ENCODE measurements at regions not wholly inside any gene's neighbourhood (a gene's known extent, or its start where the extent isn't known, plus 50 kb on each side); places are given as distances from the start of the nearest gene placed in this dataset.
"Not testable (repeated sequence)": the region's sequence is repeated elsewhere in the genome, so short reads cannot be mapped to it uniquely, and the experiment has no call there.

DNA sequence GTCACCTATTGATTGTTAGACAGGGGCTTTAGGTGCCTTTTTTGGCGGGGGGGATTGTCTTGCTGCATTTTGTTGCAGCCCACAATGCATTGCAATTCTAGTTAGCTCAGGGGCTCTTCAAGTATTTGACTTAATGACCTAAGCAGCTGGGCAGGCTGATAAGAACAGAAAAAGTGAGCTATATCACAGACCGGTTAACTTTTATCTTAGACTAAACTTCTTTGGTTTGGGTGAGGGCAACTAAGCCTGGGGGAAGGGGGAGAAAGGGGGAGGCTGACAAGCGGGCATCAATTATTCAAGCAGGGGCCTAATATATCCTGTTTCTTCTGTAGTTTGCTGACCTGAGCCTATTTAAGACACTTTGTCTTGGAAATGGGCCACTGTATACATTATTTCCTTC lies 66.0 kb upstream of the GPR6 start:
- Histone ChIP-seq H3K9ac (no peak overlapping the region), H3K4me1 (ENCODE audit: insufficient read depth) (no peaks in the 10 kb centered on the region), H3K27ac (no peak overlapping the region), H3K9me2 (ENCODE audit: insufficient read depth) (no peaks in the 10 kb centered on the region), H3K36me3 (ENCODE audit: low read depth) (no peaks in the 10 kb centered on the region), H4K20me1 (ENCODE audit: insufficient read depth) (no peaks in the 10 kb centered on the region), H3K27me3 (replicated peaks; ENCODE audit: insufficient read depth) (0 out of 2 replicates have a peak, but pooled peaks cover 4% of the 10 kb centered on the region), H3F3A (ENCODE audit: insufficient read depth) (no peaks in the 10 kb centered on the region), H3K9me3 (ENCODE audit: low read depth) (no peaks in the 10 kb centered on the region), H2AFZ (no peak overlapping the region), H3K4me3 (no peak overlapping the region), H3K79me2 (ENCODE audit: insufficient read depth) (no peaks in the 10 kb centered on the region), H3K4me2 (ENCODE audit: unreplicated experiment) (no peak overlapping the region)
- WGBS, 2 experiments (ENCODE audit: low coverage in 1 of 2, low lambda C conversion rate in 2 of 2, missing lambda C conversion rate in 2 of 2): 44 to 64% methylated on average over 2 to 3 of the region's 3 CpGs
- no peak for TF ChIP-seq EZH2phosphoT487 (IDR thresholded peaks at IDR 0.05; ENCODE audit: insufficient read depth, low read depth)
- no peak for TF ChIP-seq EZH2 (IDR thresholded peaks at IDR 0.05; ENCODE audit: insufficient read depth, poor library complexity, severe bottlenecking)
- in situ Hi-C loops (cut with MboI): no loop called here
- no peak for DNase-seq

DNA sequence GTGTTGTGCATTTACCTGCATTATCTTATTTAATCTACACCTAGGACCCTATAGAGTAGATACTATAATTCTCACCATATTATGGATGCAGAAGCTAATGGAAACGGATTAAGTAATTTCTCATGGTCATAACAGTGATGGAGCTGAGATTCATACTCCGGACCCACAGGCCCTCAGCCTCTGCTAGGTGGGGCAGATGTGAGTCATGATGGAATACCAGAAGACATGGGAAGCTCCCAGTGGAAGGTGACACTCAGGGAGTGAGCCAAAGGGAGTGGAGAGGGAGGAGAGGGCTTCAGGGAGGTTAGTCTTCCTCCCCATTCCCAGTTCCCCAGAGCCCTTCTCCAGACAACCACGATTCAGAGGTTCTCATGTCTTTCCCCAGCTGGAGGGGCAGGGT lies 65.2 kb upstream of the GPR6 start:
- Histone ChIP-seq H3F3A (ENCODE audit: insufficient read depth) (no peaks in the 10 kb centered on the region), H4K20me1 (ENCODE audit: insufficient read depth) (no peaks in the 10 kb centered on the region), H3K4me2 (ENCODE audit: unreplicated experiment) (no peak overlapping the region), H3K4me1 (ENCODE audit: insufficient read depth) (no peaks in the 10 kb centered on the region), H3K27ac (no peak overlapping the region), H3K9me2 (ENCODE audit: insufficient read depth) (no peaks in the 10 kb centered on the region), H3K9me3 (ENCODE audit: low read depth) (no peaks in the 10 kb centered on the region), H3K27me3 (replicated peaks; ENCODE audit: insufficient read depth) (0 out of 2 replicates have a peak, but pooled peaks cover 4% of the 10 kb centered on the region), H3K4me3 (no peak overlapping the region), H3K79me2 (ENCODE audit: insufficient read depth) (no peaks in the 10 kb centered on the region), H3K36me3 (ENCODE audit: low read depth) (no peaks in the 10 kb centered on the region), H3K9ac (no peak overlapping the region), H2AFZ (no peak overlapping the region)
- TF ChIP-seq EZH2phosphoT487 (IDR thresholded peaks at IDR 0.05; ENCODE audit: insufficient read depth, low read depth): no peak
- no peak for TF ChIP-seq EZH2 (IDR thresholded peaks at IDR 0.05; ENCODE audit: insufficient read depth, poor library complexity, severe bottlenecking)
- in situ Hi-C loops (cut with MboI): no loop called here
- no peak for DNase-seq
- WGBS, 2 experiments (ENCODE audit: low coverage in 1 of 2, low lambda C conversion rate in 2 of 2, missing lambda C conversion rate in 2 of 2): 61 to 85% methylated on average over 3 of the region's 3 CpGs

DNA sequence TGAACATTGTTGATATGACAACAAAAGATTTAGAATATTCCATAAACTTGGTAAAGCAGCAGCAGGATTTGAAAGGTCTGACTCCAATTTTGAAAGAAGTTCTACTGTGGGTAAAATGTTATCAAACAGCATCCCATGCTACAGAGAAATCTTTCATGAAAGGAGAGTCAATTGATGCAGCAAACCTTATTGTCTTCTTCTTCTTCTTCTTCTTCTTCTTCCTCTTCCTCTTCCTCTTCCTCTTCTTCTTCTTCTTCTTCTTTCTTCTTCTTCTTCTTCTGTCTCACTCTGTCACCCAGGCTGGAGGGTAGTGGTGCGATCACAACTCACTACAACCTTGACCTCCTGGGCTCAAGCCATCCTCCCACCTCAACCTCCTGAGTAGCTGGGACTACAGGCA lies 62.4 kb upstream of the GPR6 start:
- H3K27ac ChIP-seq; H4K20me1 ChIP-seq (ENCODE audit: insufficient read depth); H3F3A ChIP-seq (ENCODE audit: insufficient read depth); in situ Hi-C loops (cut with MboI); H3K9me3 ChIP-seq (ENCODE audit: low read depth); H3K27me3 ChIP-seq (replicated peaks; ENCODE audit: insufficient read depth); H3K79me2 ChIP-seq (ENCODE audit: insufficient read depth); H3K9me2 ChIP-seq (ENCODE audit: insufficient read depth); H2AFZ ChIP-seq; H3K4me2 ChIP-seq (ENCODE audit: unreplicated experiment); H3K9ac ChIP-seq; H3K36me3 ChIP-seq (ENCODE audit: low read depth); H3K4me3 ChIP-seq; H3K4me1 ChIP-seq (ENCODE audit: insufficient read depth); DNase-seq: not testable (repeated sequence)
- 90 to 91% methylated on average over 1 of the region's 1 CpG for WGBS, 2 experiments (ENCODE audit: low coverage in 1 of 2, low lambda C conversion rate in 2 of 2, missing lambda C conversion rate in 2 of 2)

DNA sequence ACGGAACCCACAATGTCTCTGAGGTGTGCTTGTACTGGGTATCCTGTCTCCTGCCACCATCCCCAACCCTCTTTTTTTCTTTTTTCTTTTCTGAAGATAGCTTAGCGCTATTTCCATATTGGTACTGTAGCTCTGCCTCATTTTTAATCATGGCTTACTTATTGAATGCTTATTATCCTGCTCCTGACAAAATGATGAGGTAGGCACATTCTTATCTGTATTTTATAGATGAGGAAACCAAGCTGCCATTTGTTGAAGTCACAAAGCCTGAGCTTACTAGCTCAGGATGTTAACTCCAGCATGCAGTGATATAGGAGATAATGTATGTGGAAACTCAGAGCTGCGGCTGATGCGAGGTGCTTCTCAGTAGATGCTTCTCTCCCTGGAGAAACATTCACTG lies 61.4 kb upstream of the GPR6 start:
- no peak overlapping the region for H3K9ac ChIP-seq
- in situ Hi-C loops (cut with MboI): no loop called here
- H3K4me2 ChIP-seq (ENCODE audit: unreplicated experiment): no peak overlapping the region
- DNase-seq: no peak
- no peak overlapping the region for H3K27ac ChIP-seq
- H3K36me3 ChIP-seq (ENCODE audit: low read depth): no peaks in the 10 kb centered on the region
- H3F3A ChIP-seq (ENCODE audit: insufficient read depth): no peaks in the 10 kb centered on the region
- H3K79me2 ChIP-seq (ENCODE audit: insufficient read depth): no peaks in the 10 kb centered on the region
- no peak overlapping the region for H3K4me3 ChIP-seq
- no peak overlapping the region for H2AFZ ChIP-seq
- TF ChIP-seq EZH2 (IDR thresholded peaks at IDR 0.05; ENCODE audit: insufficient read depth, poor library complexity, severe bottlenecking): no peak
- no peaks in the 10 kb centered on the region for H3K4me1 ChIP-seq (ENCODE audit: insufficient read depth)
- H3K27me3 ChIP-seq (replicated peaks; ENCODE audit: insufficient read depth): no peaks in the 10 kb centered on the region
- H3K9me2 ChIP-seq (ENCODE audit: insufficient read depth): no peaks in the 10 kb centered on the region
- no peaks in the 10 kb centered on the region for H4K20me1 ChIP-seq (ENCODE audit: insufficient read depth)
- WGBS, 2 experiments (ENCODE audit: low coverage in 1 of 2, low lambda C conversion rate in 2 of 2, missing lambda C conversion rate in 2 of 2): 72 to 86% methylated on average over 4 of the region's 4 CpGs
- no peaks in the 10 kb centered on the region for H3K9me3 ChIP-seq (ENCODE audit: low read depth)

DNA sequence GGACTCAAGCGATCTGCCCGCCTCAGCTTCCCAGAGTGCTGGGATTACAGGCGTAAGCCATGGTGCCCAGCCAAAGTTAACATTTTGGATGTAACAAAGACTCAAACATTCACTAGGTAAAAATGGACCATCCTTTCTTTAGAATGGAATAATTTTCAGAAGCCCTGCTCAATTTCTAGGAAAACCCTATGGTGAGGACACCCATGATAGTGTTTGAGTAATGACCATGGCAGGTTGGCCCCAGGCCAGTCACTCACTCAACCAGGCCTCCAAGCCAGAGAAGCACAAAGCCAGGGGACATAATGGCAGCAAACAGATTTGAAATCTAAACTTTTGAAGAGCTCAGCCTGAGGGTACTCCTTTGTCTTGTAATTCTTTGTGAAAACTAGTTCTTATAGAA lies 59.9 kb upstream of the GPR6 start:
- H3K4me3 ChIP-seq: no peak overlapping the region

More for the DNA sequence above, 59.9 kb upstream of the GPR6 start:
- Histone ChIP-seq H3F3A (ENCODE audit: insufficient read depth) (no peaks in the 10 kb centered on the region), H3K9me2 (ENCODE audit: insufficient read depth) (no peaks in the 10 kb centered on the region), H3K79me2 (ENCODE audit: insufficient read depth) (no peaks in the 10 kb centered on the region), H4K20me1 (ENCODE audit: insufficient read depth) (no peaks in the 10 kb centered on the region), H2AFZ (no peak overlapping the region), H3K4me2 (ENCODE audit: unreplicated experiment) (no peak overlapping the region), H3K9me3 (ENCODE audit: low read depth) (no peaks in the 10 kb centered on the region), H3K27ac (no peak overlapping the region), H3K36me3 (ENCODE audit: low read depth) (no peaks in the 10 kb centered on the region), H3K9ac (no peak overlapping the region), H3K27me3 (replicated peaks; ENCODE audit: insufficient read depth) (0 out of 2 replicates have a peak, but pooled peaks cover 4% of the 10 kb centered on the region), H3K4me1 (ENCODE audit: insufficient read depth) (no peaks in the 10 kb centered on the region)
- in situ Hi-C loops (cut with MboI): no loop called here
- 62 to 80% methylated on average over 3 of the region's 3 CpGs for WGBS, 2 experiments (ENCODE audit: low coverage in 1 of 2, low lambda C conversion rate in 2 of 2, missing lambda C conversion rate in 2 of 2)
- DNase-seq: no peak
- TF ChIP-seq EZH2phosphoT487 (IDR thresholded peaks at IDR 0.05; ENCODE audit: insufficient read depth, low read depth): no peak
- no peak for TF ChIP-seq EZH2 (IDR thresholded peaks at IDR 0.05; ENCODE audit: insufficient read depth, poor library complexity, severe bottlenecking)

Data from GM23248 (cell line).